Activated T-helper 9 cell treated with anti-CD3 and anti-CD28 coated beads, Interleukin-2, amount 50 U/mL, for 16 hours (primary cell): ENCODE measurements at regions not wholly inside any gene's neighbourhood (a gene's known extent, or its start where the extent isn't known, plus 50 kb on each side); places are given as distances from the start of the nearest gene placed in this dataset.

Source experiments
- DNase-seq: peaks from one replicate; pipeline ENCODE4 v3.0.0-alpha.2; 2020; ENCODE audit warnings: low read depth

DNA sequence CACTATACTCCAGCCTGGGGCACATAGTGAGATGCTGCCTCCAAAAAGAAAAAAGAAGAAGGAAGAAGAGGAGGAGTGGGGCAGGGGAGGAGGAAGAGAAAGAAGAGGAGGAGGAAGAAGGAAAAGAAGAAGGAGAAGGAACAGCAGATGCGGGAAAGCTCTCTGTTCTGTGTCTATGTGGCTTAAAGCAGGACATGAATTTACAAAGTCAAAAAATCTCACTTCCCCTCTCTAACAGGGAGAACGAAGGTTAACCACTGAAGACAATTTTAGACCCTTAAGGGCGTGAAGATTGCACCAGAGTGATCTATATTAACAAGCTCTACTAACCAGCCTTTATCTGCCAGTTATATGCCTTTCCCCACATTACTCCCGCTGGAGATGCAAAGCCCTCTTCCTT, 258.9 kb downstream of the METTL4 start:
- no peak for DNase-seq

DNA sequence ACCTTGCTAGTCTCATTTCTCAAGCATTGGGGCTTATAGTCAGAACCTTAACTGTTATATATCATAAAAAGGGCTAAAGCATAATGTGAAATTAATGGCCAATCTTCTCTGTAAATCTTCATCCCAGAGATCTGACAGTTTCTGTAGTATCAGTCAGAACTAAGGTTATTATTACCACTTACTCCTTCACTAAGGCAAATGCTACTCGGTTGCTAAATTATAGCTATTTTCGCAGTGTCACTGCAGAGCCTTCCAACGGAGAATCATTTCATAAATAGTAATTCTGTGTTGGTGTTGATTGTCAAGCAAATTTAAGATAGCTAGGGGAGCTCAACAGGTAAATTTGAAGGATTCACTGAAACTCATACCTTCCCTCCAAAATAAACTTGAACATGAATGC, 258.0 kb downstream of the METTL4 start:
- no peak for DNase-seq

DNA sequence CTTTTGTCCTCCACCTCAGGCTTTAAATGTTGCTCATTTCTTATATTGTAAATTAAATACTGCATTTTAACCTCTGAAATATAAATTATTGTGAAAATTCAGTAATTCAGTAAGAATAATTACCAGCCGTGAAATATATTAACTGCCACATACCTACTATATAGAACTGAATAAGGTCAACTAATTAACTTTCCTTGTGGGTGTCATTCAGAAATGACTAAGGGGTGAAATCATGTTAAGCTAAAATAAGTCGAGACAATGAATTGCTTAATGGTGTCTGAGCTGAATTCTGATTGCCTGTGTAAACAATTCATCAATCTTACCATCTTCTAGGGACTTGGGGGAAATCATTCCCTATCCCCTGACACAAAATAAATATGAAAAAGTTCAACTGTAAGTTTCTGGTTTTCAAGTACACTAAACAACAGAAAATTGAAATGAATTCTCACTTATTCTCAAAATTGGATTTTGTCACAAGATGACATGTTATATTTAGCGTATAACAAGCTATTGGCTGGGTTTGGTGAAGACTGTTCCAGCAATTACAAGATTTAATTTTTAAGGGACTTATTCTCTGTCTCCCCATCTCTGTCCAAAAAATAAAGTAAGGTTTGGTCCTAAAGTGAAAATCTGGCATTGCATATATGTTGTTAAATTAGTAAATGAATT, 255.1 kb downstream of the METTL4 start:
- DNase-seq, result no peak

GRCh38 chr18:2316751-2317696, 254.3 kb downstream of the METTL4 start:
- no peak for DNase-seq

DNA sequence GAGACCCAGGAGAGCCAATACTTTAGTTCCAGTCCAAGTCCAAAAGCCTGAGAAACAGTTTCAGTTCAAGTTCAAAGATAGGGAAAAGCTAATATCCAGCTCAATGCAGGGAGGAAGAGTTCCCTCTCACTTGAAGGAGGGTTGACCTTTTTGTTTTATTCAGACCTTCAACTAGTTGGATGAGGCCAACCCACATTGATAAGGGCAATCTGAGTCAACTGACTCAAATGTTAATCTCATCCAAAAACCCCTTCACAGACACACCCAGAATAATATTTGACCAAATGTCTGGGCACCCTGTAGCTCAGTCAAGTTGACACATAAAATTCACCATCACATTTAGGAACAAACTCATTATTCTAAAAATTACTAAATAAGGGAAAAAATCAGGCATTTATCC, 246.8 kb downstream of the METTL4 start:
- DNase-seq, result no peak

DNA sequence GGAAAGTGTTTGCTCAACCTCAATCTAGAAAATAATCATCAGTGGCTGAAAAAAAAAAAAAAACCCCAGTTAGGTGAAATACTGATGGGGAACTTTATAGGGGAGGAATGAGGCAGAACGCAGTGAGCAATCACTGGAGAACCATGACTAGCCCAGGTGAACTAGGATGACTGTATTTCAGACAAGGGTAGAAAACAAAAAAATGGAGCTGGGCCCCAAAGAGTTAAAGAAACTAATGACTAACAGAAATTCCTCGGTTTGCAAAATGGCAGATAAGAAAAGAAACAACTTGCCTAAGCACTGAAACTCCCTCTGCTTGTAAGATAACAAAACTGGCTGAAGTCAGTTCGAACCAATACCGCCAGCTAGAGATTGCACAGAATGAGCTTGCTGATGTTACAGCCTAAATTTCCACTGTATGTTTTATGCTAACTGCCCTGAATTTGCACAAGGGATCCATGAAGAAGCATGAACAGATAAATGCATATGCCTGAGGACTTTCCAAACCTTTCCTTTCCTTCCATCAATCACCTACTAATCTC, 245.9 kb downstream of the METTL4 start:
- DNase-seq, result no peak

DNA sequence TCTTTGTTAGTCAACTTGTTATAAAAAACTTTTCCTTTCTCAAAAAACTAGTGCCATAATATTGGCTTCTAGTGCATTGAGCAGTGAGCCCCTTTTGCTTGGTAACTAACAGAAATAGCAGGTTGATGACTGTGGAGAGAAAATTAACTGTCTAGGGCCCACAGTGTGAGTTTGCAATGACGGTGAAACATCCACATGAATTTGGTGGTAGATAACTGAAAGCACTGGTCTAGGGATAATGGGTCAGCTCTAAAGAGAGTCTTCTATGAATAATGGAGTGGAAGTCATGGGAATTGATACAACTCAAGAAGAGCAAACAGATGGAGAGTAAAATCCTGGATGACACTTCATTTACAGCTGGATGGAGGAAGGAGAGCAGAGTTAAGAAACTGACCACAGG, 245.4 kb downstream of the METTL4 start:
- DNase-seq, result no peak

- no peak for DNase-seq
Measured at GRCh38 chr18:2326999-2327398, 244.3 kb downstream of the METTL4 start.

DNA sequence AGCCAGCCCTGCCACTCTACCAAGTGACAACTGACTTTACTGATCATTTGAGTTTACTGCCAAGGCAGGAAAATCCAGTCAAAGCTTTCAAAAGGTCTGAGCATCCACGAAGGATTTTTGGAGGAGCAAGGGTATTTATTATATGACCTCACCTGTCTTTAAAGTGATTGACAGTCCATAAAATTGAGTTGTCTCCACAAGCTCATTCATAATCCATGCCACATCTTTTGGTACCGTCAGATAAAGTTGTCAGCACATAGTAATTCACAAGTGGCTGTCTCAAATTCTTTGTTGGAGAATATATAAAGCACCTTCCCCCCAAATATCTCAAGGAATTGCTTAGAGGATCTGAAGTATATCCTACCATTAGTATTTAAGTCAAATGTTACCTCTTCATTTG, 240.5 kb downstream of the METTL4 start:
- DNase-seq, result no peak

GRCh38 chr18:2331491-2331890, 239.8 kb downstream of the METTL4 start:
- DNase-seq, result no peak

- DNase-seq, result no peak
Measured at GRCh38 chr18:2336690-2337392, 234.5 kb downstream of the METTL4 start.

DNA sequence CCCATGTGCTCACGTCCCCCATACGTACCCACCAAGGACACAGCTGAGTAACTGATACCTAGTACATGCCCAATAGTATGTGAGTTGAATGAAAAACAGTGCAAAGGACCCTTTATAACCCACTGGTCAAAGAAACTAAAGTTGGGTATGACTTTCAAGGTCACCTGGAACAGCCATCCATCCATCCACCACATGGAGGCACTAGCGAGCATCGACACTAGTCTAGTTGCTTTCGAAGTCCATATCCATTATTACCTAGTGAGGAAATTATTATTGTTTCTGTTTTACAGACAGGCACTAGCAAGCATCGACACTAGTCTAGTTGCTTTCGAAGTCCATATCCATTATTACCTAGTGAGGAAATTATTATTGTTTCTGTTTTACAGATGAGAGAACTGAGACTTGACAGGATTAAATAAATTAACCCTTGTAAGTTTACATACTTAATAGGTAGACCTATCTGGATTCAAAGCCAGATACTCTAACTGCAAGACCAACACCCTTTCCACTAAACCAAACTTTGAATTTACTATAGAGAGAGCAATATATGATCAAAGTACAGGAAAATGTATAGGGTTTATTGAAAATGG, 233.7 kb downstream of the METTL4 start:
- DNase-seq, result no peak

DNA sequence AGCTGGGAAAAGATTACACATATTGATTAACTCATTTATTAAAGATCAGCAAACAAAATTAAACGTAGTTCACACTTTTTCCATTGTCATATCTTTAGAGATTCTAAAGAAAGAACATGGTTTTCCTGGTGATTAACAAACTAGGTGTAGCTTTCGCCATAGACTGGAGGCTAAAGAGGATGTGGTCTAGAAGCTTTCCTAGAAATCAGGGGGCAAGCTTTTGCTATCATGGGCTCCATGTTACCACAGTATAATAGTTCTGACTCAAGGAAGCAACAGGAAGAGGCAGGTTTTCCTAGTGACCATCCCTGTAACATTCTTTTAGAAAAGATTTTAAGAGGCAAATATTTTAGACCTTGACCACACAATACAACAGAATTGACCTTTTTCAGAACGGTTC, 232.7 kb downstream of the METTL4 start:
- DNase-seq, result no peak

DNA sequence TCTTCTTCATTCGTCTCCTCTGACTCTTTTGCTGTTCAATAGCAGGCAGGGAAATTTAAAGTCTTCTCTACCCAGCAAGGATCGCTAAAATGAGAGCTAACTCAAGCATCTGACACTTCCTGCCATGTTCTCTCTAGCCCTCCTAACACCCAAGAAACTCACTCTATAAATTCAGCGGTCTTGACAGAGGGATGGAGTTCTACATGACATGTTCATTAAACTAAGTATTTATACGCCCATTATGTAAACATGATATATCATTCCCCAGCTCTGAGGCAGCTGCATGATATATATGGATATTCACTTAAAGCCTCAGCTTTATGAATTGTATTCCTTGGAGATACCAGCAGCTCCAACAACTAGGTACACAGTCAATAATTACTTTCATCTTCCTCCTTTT, 231.0 kb downstream of the METTL4 start:
- DNase-seq, result no peak

DNA sequence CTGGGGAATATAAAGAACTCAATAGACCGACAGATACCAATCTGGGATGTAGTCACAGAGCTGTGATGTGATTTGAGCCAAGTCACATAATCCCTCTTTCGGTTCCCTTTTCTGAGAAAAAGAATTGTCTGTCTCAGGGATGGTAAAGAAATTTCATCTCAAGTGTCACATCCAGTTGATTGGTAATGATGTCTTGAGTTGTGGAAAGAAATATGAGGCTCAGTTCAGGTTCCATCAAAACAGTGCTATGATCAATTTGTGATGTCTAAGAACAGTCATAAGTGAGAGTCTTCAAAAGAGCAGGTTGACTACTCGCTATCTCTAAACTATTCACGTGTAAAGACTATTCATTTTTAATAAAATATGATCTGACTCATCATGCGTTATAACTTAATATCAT, 223.3 kb downstream of the METTL4 start:
- DNase-seq, result no peak

DNA sequence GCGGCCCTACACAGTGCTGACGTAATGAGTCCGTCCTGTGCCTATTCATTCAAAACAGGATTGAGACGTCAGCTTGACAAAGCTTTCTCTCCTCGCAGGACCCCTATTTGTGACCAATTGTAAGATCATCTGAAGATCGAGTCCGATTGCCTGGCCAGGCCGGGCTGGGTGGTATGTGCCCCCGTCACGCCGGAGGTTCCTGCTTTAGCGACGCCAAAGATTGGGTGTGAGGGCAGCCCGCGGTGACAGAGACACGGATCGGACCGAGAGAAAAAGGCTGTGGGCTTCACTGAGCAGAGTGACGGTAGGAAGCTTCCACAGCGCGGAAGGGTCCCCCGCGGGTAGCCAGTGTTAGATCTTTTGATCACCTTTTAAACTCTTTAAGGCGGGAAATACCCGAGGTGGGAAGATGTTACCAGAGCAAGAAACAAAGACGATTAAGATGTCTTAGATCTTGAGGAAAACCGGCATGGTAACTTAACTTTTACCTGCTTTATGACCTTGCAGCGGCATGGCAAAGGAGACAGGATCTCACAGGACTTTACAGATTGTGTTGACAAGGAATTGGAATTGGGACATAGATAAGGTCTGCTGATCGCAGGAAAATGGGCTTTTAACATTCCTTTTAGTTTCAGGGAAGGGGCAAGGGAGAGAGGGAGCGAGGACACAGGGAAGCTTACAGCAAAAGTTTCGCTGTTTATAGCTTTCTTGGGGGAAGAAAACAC, 220.0 kb downstream of the METTL4 start:
- DNase-seq, result no peak

DNA sequence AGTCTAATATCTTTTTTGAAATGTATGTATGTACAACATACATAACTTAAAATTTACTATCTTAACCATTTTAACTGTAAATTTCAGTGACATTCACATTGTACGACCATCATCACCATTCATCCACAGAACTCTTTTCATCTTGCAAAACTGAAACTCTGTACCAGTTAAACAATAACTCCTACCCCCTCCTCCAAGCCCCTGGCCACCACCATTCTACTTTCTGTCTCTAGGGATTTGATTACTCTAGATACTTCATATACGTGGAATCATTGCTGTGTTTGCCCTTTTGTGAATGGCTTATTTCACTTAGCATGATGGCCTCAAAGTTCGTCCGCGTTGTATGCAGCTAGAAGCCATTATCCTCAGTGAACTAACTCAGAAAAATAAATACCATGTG, 217.0 kb downstream of the METTL4 start:
- no peak for DNase-seq

GRCh38 chr18:2356906-2357305, 214.4 kb downstream of the METTL4 start:
- DNase-seq, result no peak

DNA sequence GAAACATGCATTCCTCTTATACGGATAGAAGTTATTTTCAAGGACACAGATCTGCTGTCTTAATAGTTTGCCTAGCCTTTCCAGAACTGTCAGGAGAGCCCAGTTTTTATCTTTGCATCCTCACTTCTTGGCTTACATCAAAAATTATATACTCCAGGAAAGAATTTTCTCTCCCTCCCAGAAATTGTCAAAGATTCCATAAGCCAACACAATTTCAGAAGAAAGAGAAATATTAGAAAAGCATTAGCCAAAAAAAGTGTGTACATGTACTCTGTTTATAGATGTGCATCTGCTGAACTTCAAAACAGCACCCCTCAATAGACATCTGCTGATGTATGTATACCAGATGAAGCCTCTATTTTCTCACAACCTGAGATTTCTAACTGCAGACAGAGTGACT, 210.4 kb downstream of the METTL4 start:
- no peak for DNase-seq

GRCh38 chr18:2368102-2368501, 203.2 kb downstream of the METTL4 start:
- DNase-seq, result no peak

DNA sequence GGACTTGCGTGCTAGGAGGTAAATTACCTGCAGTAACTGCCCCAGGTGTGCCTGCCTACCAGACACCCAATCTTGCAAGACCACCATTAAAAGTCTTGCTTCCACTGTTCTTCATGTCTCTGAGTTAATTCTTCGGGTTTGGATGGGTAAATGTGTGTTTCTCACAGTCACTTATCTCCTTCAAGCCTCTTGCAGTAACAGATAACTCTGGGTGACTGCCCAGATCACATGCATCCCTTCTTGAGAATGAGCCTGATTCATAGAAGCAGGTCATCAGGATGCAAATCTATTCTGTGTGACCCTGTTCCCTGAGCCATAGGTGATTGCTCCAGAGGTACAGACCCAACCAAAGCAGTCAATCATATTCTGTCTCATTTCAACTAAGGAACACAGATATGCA, 194.6 kb downstream of the METTL4 start:
- DNase-seq, result no peak

DNA sequence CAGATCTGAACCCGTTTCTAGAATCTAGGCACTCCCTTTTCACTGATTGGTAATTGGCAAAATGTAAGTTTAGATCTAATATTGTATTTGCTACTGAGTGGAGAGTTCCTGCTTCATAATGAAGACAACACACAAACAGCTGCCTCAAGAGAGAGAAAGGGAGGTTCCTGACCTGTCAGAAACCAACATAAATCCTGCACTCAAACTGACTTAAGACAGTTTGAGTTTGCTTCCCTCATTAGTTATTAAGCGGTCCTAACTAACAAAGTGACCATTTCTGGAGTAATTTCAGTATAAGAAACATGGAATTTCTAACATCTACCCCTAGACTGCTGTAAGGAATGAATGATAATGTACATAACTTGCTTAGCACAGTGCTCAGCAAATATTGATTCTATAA, 191.2 kb downstream of the METTL4 start:
- no peak for DNase-seq
